HFFc6 (cell line): ENCODE measurements at regions not wholly inside any gene's neighbourhood (a gene's known extent, or its start where the extent isn't known, plus 50 kb on each side); places are given as distances from the start of the nearest gene placed in this dataset.
"Not testable (repeated sequence)": the region's sequence is repeated elsewhere in the genome, so short reads cannot be mapped to it uniquely, and the experiment has no call there.

Source experiments
- DNase-seq: peaks from one replicate; pipeline ENCODE4 v3.0.0-alpha.2; 2018
- H3K27ac Mint-ChIP-seq: 2 replicates; pipeline ENCODE4 v1.8.0; 2020; ENCODE audit warnings: mild to moderate bottlenecking, mixed read lengths
- H3K27me3 Mint-ChIP-seq: 2 replicates; pipeline ENCODE4 v1.8.0; 2021; ENCODE audit warnings: mild to moderate bottlenecking, moderate library complexity, mixed read lengths; ENCODE audit not compliant: insufficient read depth
- H3K36me3 Mint-ChIP-seq: 2 replicates; pipeline ENCODE4 v1.8.0; 2021; ENCODE audit warnings: low read depth, mixed read lengths
- H3K4me1 Mint-ChIP-seq: 2 replicates; pipeline ENCODE4 v1.8.0; 2020; ENCODE audit warnings: low read depth, mixed read lengths
- H3K4me3 Mint-ChIP-seq: 2 replicates; pipeline ENCODE4 v1.8.0; 2020; ENCODE audit warnings: mild to moderate bottlenecking, moderate library complexity, mixed read lengths
- H3K9me3 Mint-ChIP-seq: 2 replicates; pipeline ENCODE4 v1.8.0; 2020; ENCODE audit warnings: mild to moderate bottlenecking, mixed read lengths
- TF ChIP-seq, protein P1 (sequence below): fragments of 200-600 bp; sonication (generic); IDR thresholded peaks from 2 replicates; pipeline ENCODE4 v1.5.0; 2021; ENCODE audit warnings: antibody characterized with exemption, mild to moderate bottlenecking

- Mint-ChIP-seq H3K27ac (no peak overlapping the region), H3K9me3 (0 out of 2 replicates have a peak, but pooled peaks cover 3% of the 10 kb centered on the region), H3K27me3 (peaks cover 3% of the 10 kb centered on the region), H3K4me3 (no peak overlapping the region), H3K4me1 (no peaks in the 10 kb centered on the region), H3K36me3 (no peaks in the 10 kb centered on the region)
- DNase-seq = no peak
- TF ChIP-seq, protein P1, sequence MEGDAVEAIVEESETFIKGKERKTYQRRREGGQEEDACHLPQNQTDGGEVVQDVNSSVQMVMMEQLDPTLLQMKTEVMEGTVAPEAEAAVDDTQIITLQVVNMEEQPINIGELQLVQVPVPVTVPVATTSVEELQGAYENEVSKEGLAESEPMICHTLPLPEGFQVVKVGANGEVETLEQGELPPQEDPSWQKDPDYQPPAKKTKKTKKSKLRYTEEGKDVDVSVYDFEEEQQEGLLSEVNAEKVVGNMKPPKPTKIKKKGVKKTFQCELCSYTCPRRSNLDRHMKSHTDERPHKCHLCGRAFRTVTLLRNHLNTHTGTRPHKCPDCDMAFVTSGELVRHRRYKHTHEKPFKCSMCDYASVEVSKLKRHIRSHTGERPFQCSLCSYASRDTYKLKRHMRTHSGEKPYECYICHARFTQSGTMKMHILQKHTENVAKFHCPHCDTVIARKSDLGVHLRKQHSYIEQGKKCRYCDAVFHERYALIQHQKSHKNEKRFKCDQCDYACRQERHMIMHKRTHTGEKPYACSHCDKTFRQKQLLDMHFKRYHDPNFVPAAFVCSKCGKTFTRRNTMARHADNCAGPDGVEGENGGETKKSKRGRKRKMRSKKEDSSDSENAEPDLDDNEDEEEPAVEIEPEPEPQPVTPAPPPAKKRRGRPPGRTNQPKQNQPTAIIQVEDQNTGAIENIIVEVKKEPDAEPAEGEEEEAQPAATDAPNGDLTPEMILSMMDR = no peak
Observed at GRCh38 chr6:14598017-14598864, 480.7 kb downstream of the CD83 start.

DNA sequence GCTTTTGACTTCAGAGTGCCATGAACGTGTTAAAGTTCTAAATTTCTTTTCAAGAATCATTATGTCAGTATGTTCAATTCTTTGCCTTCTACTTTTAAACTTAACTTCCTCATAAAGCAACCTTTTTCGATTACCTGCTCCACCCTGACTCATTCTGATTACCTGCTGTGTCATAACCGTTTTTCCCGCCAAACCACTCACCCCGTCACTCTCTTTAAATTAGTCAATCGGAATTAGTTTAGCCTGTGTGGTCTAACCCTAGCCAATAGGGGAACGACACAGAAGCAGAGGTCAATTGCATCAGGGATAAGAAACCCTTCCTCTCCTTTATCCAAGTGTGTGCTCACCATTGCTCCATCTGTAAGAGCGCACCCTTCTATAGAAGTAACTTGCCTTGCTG lies 482.7 kb downstream of the CD83 start:
- not testable (repeated sequence) for H3K9me3 Mint-ChIP-seq

DNA sequence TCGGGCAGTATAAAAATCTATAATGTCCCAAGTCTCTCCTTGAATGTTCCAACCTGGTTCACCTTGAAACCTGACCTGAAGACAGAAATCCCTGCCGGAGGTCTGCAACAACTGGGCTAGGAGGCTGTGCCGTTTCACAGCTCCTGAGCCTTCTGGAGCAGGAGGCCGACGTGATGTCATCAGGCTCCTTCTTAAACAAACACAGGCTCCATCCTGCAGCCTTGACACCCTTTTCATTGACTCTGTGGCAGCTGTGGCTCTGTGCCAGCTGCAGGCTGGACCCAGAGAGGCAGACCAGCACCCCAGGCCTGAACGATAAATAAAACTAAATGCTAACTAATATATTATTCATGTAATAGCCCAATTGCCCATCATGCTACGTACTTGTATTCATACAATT lies 483.9 kb downstream of the CD83 start:
- Mint-ChIP-seq H3K4me3 (no peak overlapping the region), H3K4me1 (no peaks in the 10 kb centered on the region), H3K27me3 (peaks cover 2% of the 10 kb centered on the region), H3K9me3 (0 out of 2 replicates have a peak, but pooled peaks cover under 1% of the 10 kb centered on the region), H3K36me3 (no peaks in the 10 kb centered on the region), H3K27ac (no peak overlapping the region)
- TF ChIP-seq, protein P1 = no peak
- no peak for DNase-seq

More for the DNA sequence above, 482.7 kb downstream of the CD83 start:
- H3K4me3 Mint-ChIP-seq, H3K4me1 Mint-ChIP-seq, H3K27ac Mint-ChIP-seq, DNase-seq, H3K27me3 Mint-ChIP-seq, H3K36me3 Mint-ChIP-seq: not testable (repeated sequence)

DNA sequence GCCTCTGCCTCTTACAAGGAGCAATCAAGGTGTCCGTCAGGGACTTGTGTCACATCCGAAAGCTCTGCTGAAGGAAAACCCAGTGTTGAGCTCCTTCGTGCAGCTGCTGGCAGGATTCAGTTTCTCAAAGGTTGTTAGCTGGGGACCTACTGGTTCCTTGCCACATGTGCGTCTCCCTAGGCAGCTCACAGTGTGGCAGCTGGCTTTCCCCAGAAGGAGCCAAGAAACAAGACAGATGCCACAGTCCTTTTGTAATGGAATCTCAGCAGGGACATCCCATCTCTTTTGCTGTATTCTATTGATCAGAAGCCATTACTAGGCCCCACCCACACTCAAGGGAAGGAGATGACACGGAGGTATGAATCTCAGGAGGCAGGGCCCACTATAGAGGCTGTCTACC lies 488.8 kb downstream of the CD83 start:
- H3K27me3 Mint-ChIP-seq = peaks cover 5% of the 10 kb centered on the region
- H3K27ac Mint-ChIP-seq = no peak overlapping the region
- no peaks in the 10 kb centered on the region for H3K36me3 Mint-ChIP-seq
- H3K4me3 Mint-ChIP-seq = no peak overlapping the region
- no peak for DNase-seq
- no peaks in the 10 kb centered on the region; the same call in 1 of the 2 replicates for H3K4me1 Mint-ChIP-seq
- TF ChIP-seq, protein P1 = no peak
- no peaks in the 10 kb centered on the region for H3K9me3 Mint-ChIP-seq

GRCh38 chr6:14610141-14610540 lies 492.6 kb downstream of the CD83 start:
- Mint-ChIP-seq H3K36me3 (no peaks in the 10 kb centered on the region; the same call in 1 of the 2 replicates), H3K9me3 (no peaks in the 10 kb centered on the region), H3K4me1 (peaks cover 14% of the 10 kb centered on the region), H3K27ac (no peak overlapping the region), H3K27me3 (peaks cover 9% of the 10 kb centered on the region; the same call in 1 of the 2 replicates), H3K4me3 (no peak overlapping the region)
- TF ChIP-seq, protein P1 = no peak
- DNase-seq = no peak
